NCI-H226 (cell line): ENCODE measurements at regions not wholly inside any gene's neighbourhood (a gene's known extent, or its start where the extent isn't known, plus 50 kb on each side); places are given as distances from the start of the nearest gene placed in this dataset.
A peak's percentile ranks its signal among the peaks of the same experiment; 100 is the strongest.
"Not testable (repeated sequence)": the region's sequence is repeated elsewhere in the genome, so short reads cannot be mapped to it uniquely, and the experiment has no call there.

Experiments used
- DNase-seq: peaks from one replicate; pipeline ENCODE4 v3.0.0-alpha.2; 2015

GRCh38 chr1:55803429-55803828, 588.3 kb upstream of the USP24 start:
- DNase-seq, result no peak

- DNase-seq, result no peak
Observed at GRCh38 chr1:55801481-55801880, 586.3 kb upstream of the USP24 start.

- DNase-seq, result no peak
Observed at GRCh38 chr1:55800503-55800902, 585.3 kb upstream of the USP24 start.

- DNase-seq, result no peak
Observed at GRCh38 chr1:55793856-55794255, 578.7 kb upstream of the USP24 start.

GRCh38 chr1:55792870-55793269, 577.7 kb upstream of the USP24 start:
- DNase-seq, result no peak

GRCh38 chr1:55789466-55789865, 574.3 kb upstream of the USP24 start:
- DNase-seq, result no peak

- DNase-seq, result no peak
Observed at GRCh38 chr1:55786396-55786795, 571.2 kb upstream of the USP24 start.

- DNase-seq, result not testable (repeated sequence)
Observed at GRCh38 chr1:55784941-55785450, 569.8 kb upstream of the USP24 start.

- DNase-seq, result peak; percentile 72
Observed at GRCh38 chr1:55781944-55782482, 566.8 kb upstream of the USP24 start.

- DNase-seq, result no peak
Observed at GRCh38 chr1:55781003-55781402, 565.8 kb upstream of the USP24 start.

GRCh38 chr1:55777545-55777944, 562.4 kb upstream of the USP24 start:
- no peak for DNase-seq

- DNase-seq, result no peak
Observed at GRCh38 chr1:55775007-55775406, 559.8 kb upstream of the USP24 start.

GRCh38 chr1:55774446-55774845, 559.3 kb upstream of the USP24 start:
- DNase-seq, result no peak

GRCh38 chr1:55773211-55773940, 558.2 kb upstream of the USP24 start:
- no peak for DNase-seq

- no peak for DNase-seq
Observed at GRCh38 chr1:55768327-55768952, 553.3 kb upstream of the USP24 start.

- no peak for DNase-seq
Observed at GRCh38 chr1:55767171-55767570, 552.0 kb upstream of the USP24 start.

- not testable (repeated sequence) for DNase-seq
Observed at GRCh38 chr1:55765505-55765904, 550.3 kb upstream of the USP24 start.

- no peak for DNase-seq
Observed at GRCh38 chr1:55751776-55752175, 536.6 kb upstream of the USP24 start.

GRCh38 chr1:55750628-55750995, 535.4 kb upstream of the USP24 start:
- no peak for DNase-seq

- no peak for DNase-seq
Observed at GRCh38 chr1:55749975-55750627, 534.9 kb upstream of the USP24 start.

- no peak for DNase-seq
Observed at GRCh38 chr1:55747408-55747841, 532.3 kb upstream of the USP24 start.

- DNase-seq, result no peak
Observed at GRCh38 chr1:55746710-55747109, 531.5 kb upstream of the USP24 start.

- no peak for DNase-seq
Observed at GRCh38 chr1:55741516-55741915, 526.4 kb upstream of the USP24 start.

GRCh38 chr1:55735106-55735505, 519.9 kb upstream of the USP24 start:
- DNase-seq, result no peak
